Loucy (cell line): ENCODE measurements at regions not wholly inside any gene's neighbourhood (a gene's known extent, or its start where the extent isn't known, plus 50 kb on each side); places are given as distances from the start of the nearest gene placed in this dataset.
"Not testable (repeated sequence)": the region's sequence is repeated elsewhere in the genome, so short reads cannot be mapped to it uniquely, and the experiment has no call there.

ENCODE experiments used
- H2AFZ ChIP-seq: fragments of 200-600 bp; sonication (generic); 2 replicates; pipeline ENCODE4 v1.6.0; 2016; ENCODE audit warnings: antibody characterized with exemption, mild to moderate bottlenecking, low read length, moderate library complexity
- H3F3A ChIP-seq: fragments of 200-600 bp; 2 replicates; pipeline ENCODE4 v1.6.0; 2016; ENCODE audit warnings: antibody characterized with exemption, low read depth, mild to moderate bottlenecking
- H3K27me3 ChIP-seq: fragments of 200-600 bp; sonication (generic); 2 replicates; pipeline ENCODE4 v1.6.1; 2014; ENCODE audit warnings: low read length, mild to moderate bottlenecking; ENCODE audit not compliant: insufficient read depth, poor library complexity, severe bottlenecking
- H3K36me3 ChIP-seq: fragments of 200-600 bp; sonication (generic); 2 replicates; pipeline ENCODE4 v1.6.1; 2016; ENCODE audit warnings: low read length; ENCODE audit not compliant: insufficient read depth
- H3K4me1 ChIP-seq: fragments of 200-600 bp; sonication (generic); 2 replicates; pipeline ENCODE4 v1.5.1; 2014; ENCODE audit warnings: low read length, mild to moderate bottlenecking; ENCODE audit not compliant: insufficient read depth, poor library complexity, severe bottlenecking
- H3K4me2 ChIP-seq: fragments of 200-600 bp; sonication (generic); 2 replicates; pipeline ENCODE4 v1.6.0; 2014; ENCODE audit warnings: antibody characterized with exemption, low read length, low read depth, mild to moderate bottlenecking; ENCODE audit not compliant: poor library complexity, severe bottlenecking
- H3K4me3 ChIP-seq: fragments of 200-600 bp; sonication (generic); 2 replicates; pipeline ENCODE4 v1.5.1; 2014; ENCODE audit warnings: low read length, mild to moderate bottlenecking, mixed read lengths; ENCODE audit not compliant: poor library complexity, severe bottlenecking
- H3K79me2 ChIP-seq: fragments of 200-600 bp; sonication (generic); 2 replicates; pipeline ENCODE4 v1.6.1; 2014; ENCODE audit warnings: low read length; ENCODE audit not compliant: insufficient read depth
- H3K9ac ChIP-seq: fragments of 200-600 bp; sonication (generic); 2 replicates; pipeline ENCODE4 v1.6.0; 2014; ENCODE audit warnings: mild to moderate bottlenecking, low read depth, low read length, moderate library complexity; ENCODE audit not compliant: poor library complexity, severe bottlenecking
- H3K9me2 ChIP-seq: fragments of 200-600 bp; sonication (generic); replicated peaks from 2 replicates; pipeline ENCODE4 v1.6.1; 2016; ENCODE audit warnings: low read depth, low read length, mixed read lengths
- H3K9me3 ChIP-seq: fragments of 200-600 bp; sonication (generic); 2 replicates; pipeline ENCODE4 v1.6.1; 2014; ENCODE audit warnings: mild to moderate bottlenecking, antibody characterized with exemption, low read length, low read depth; ENCODE audit not compliant: insufficient read depth
- H4K20me1 ChIP-seq: fragments of 200-600 bp; sonication (generic); 2 replicates; pipeline ENCODE4 v1.6.0; 2014; ENCODE audit warnings: antibody characterized with exemption, low read length, mild to moderate bottlenecking; ENCODE audit not compliant: insufficient read depth, poor library complexity, severe bottlenecking
- CTCF ChIP-seq: fragments of 200-600 bp; sonication (generic); conservative IDR thresholded peaks from 2 replicates; pipeline ENCODE4 v1.5.1; 2014; ENCODE audit warnings: mild to moderate bottlenecking, antibody characterized with exemption, low read length
- EZH2phosphoT487 ChIP-seq: fragments of 200-600 bp; IDR thresholded peaks from 2 replicates; pipeline ENCODE4 v1.6.1; 2018; ENCODE audit warnings: antibody characterized with exemption, mild to moderate bottlenecking, moderate library complexity, borderline replicate concordance

DNA sequence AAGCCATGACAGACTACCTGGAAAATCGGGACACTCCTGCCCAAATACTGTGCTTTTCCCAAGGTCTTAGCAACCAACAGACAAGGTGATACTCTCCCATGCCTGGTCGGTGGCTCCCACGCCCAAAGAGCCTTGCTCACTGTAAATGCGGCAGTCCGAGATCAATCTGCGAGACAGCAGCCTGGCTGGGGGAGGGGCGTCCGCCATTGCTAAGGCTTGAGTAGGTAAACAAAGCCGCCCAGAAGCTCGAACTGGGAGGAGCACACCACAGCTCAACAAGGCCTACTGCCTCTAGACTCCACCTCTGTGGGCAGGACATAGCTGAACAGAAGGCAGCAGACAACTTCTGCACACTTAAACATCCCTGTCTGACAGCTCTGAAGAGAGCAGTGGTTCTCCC lies 272.1 kb upstream of the CCNG1 start:
- no peaks in the 10 kb centered on the region for H3K27me3 ChIP-seq
- no peaks in the 10 kb centered on the region for H3K9me2 ChIP-seq
- H3K36me3 ChIP-seq: no peaks in the 10 kb centered on the region
- no peak overlapping the region for H3K9ac ChIP-seq
- TF ChIP-seq CTCF (no peak), EZH2phosphoT487 (no peak)
- H3K4me3 ChIP-seq: no peak overlapping the region
- H2AFZ ChIP-seq: no peak overlapping the region
- H3K4me1 ChIP-seq: no peaks in the 10 kb centered on the region
- H3K79me2 ChIP-seq: no peaks in the 10 kb centered on the region
- no peak overlapping the region for H3K4me2 ChIP-seq
- H4K20me1 ChIP-seq: no peaks in the 10 kb centered on the region
- H3K9me3 ChIP-seq: no peaks in the 10 kb centered on the region
- no peaks in the 10 kb centered on the region for H3F3A ChIP-seq

- not testable (repeated sequence) for H3K9me2 ChIP-seq, H3K79me2 ChIP-seq, H3K36me3 ChIP-seq, H3F3A ChIP-seq, H3K9ac ChIP-seq, H3K4me3 ChIP-seq, H3K4me1 ChIP-seq, H4K20me1 ChIP-seq, H3K9me3 ChIP-seq, H3K27me3 ChIP-seq, H2AFZ ChIP-seq, H3K4me2 ChIP-seq
Measured at GRCh38 chr5:163170161-163170560, 267.2 kb upstream of the CCNG1 start.

DNA sequence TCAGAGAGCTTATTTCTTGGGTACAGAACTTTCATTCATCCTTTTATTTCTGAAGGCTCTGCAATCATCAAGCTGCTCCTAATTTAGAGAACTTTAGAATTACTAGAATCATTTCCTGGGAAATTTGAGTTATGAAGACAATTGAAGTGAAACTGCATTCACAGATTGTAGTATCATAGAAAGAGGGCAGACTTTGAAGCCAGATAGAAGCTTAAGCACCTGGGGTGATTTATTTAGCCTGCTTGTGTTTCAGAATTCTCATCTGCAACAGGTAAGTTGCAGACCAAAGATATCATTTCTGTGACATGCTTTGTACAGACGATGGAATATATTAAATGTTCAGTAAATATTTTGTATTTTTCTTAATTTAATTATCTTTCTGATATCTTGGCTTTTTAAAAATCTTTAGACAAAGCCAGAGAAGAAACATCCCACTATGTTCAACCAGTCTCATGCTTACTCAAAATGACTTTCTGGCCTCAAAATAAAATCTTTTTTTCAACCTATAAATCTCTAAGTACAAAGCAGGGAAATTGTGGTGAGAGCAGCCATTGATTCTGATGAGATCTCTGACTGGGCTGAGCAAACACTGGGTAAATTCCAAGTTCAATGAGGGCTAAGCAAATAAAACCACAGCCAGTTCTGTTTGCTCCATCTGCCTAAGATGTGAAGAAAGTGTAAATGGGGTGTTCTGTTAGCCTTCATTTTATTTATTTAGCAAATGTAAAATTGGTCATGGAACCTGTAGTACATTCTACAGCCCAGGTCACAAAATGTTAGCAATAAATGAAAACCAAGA lies 264.7 kb upstream of the CCNG1 start:
- TF ChIP-seq EZH2phosphoT487 (no peak), CTCF (no peak)
- no peaks in the 10 kb centered on the region for H3K4me1 ChIP-seq
- H3K4me2 ChIP-seq: no peak overlapping the region

DNA sequence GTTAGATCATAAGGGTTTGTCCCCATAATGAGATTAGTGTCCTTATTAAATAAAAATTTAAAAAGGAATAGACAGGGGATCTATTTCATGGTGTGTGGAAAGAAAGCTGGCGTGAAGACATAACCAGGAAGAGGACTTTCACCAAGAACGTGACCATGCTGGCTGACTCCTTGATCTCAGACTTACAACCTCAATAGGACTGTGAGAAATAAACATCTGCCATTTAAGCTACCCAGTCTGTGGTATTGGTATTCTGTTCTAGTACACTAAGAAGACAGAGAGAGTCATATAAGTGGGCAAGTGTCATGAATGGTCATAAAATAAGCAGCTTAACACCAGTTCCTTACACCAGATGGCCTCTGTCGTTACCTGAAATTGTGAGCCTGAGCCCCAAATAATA lies 259.4 kb upstream of the CCNG1 start:
- H3K79me2 ChIP-seq: no peaks in the 10 kb centered on the region

More for the DNA sequence above, 264.7 kb upstream of the CCNG1 start:
- Histone ChIP-seq H3K36me3 (no peaks in the 10 kb centered on the region), H2AFZ (no peak overlapping the region), H3K27me3 (no peaks in the 10 kb centered on the region), H4K20me1 (no peaks in the 10 kb centered on the region), H3K4me3 (no peak overlapping the region), H3K9ac (no peak overlapping the region), H3K9me2 (no peaks in the 10 kb centered on the region), H3K9me3 (no peaks in the 10 kb centered on the region), H3K79me2 (no peaks in the 10 kb centered on the region), H3F3A (no peaks in the 10 kb centered on the region)

More for the DNA sequence above, 259.4 kb upstream of the CCNG1 start:
- H4K20me1 ChIP-seq: no peaks in the 10 kb centered on the region
- H3K9ac ChIP-seq: no peak overlapping the region
- no peaks in the 10 kb centered on the region for H3F3A ChIP-seq
- H3K27me3 ChIP-seq: no peaks in the 10 kb centered on the region
- H3K4me1 ChIP-seq: no peaks in the 10 kb centered on the region
- no peak for TF ChIP-seq EZH2phosphoT487
- no peak for TF ChIP-seq CTCF
- no peaks in the 10 kb centered on the region for H3K36me3 ChIP-seq
- H3K9me3 ChIP-seq: no peaks in the 10 kb centered on the region
- H2AFZ ChIP-seq: no peak overlapping the region
- no peak overlapping the region for H3K4me2 ChIP-seq
- no peak overlapping the region for H3K4me3 ChIP-seq
- H3K9me2 ChIP-seq: no peaks in the 10 kb centered on the region
